ENCODE measurements at regions not wholly inside any gene's neighbourhood (a gene's known extent, or its start where the extent isn't known, plus 50 kb on each side); places are given as distances from the start of the nearest gene placed in this dataset.
A peak's percentile ranks its signal among the peaks of the same experiment; 100 is the strongest.
"Not testable (repeated sequence)": the region's sequence is repeated elsewhere in the genome, so short reads cannot be mapped to it uniquely, and the experiment has no call there.

GRCh38 chr12:73726881-73727280 lies 810.8 kb upstream of the ATXN7L3B start:
- DNase-seq: no peak

GRCh38 chr12:73731658-73732057 lies 806.0 kb upstream of the ATXN7L3B start:
- DNase-seq: no peak

- DNase-seq: no peak
Measured at GRCh38 chr12:73769337-73769736, 768.3 kb upstream of the ATXN7L3B start.

- DNase-seq: no peak
Measured at GRCh38 chr12:73798523-73798922, 739.1 kb upstream of the ATXN7L3B start.

- DNase-seq: no peak
Measured at GRCh38 chr12:73815072-73815645, 722.5 kb upstream of the ATXN7L3B start.

GRCh38 chr12:73817161-73817560 lies 720.5 kb upstream of the ATXN7L3B start:
- DNase-seq: no peak

- no peak for DNase-seq
Measured at GRCh38 chr12:73833746-73834145, 703.9 kb upstream of the ATXN7L3B start.

- no peak for DNase-seq
Measured at GRCh38 chr12:73841963-73842362, 695.7 kb upstream of the ATXN7L3B start.

GRCh38 chr12:73863546-73863945 lies 674.1 kb upstream of the ATXN7L3B start:
- DNase-seq: no peak

GRCh38 chr12:73867147-73867546 lies 670.5 kb upstream of the ATXN7L3B start:
- DNase-seq: no peak

GRCh38 chr12:73877291-73877690 lies 660.3 kb upstream of the ATXN7L3B start:
- DNase-seq: not testable (repeated sequence)

GRCh38 chr12:73892201-73892600 lies 645.4 kb upstream of the ATXN7L3B start:
- no peak for DNase-seq

GRCh38 chr12:73898645-73899044 lies 639.0 kb upstream of the ATXN7L3B start:
- DNase-seq: no peak

GRCh38 chr12:73902260-73902659 lies 635.4 kb upstream of the ATXN7L3B start:
- DNase-seq: no peak

GRCh38 chr12:73906757-73907156 lies 630.9 kb upstream of the ATXN7L3B start:
- DNase-seq: no peak

GRCh38 chr12:73935817-73936216 lies 601.8 kb upstream of the ATXN7L3B start:
- peak; percentile 29 for DNase-seq

GRCh38 chr12:73947326-73948026 lies 590.2 kb upstream of the ATXN7L3B start:
- no peak for DNase-seq

- no peak for DNase-seq
Measured at GRCh38 chr12:73950507-73950906, 587.1 kb upstream of the ATXN7L3B start.

- no peak for DNase-seq
Measured at GRCh38 chr12:73951956-73952703, 585.5 kb upstream of the ATXN7L3B start.

- DNase-seq: no peak
Measured at GRCh38 chr12:73964641-73965040, 573.0 kb upstream of the ATXN7L3B start.

GRCh38 chr12:73973486-73973885 lies 564.1 kb upstream of the ATXN7L3B start:
- DNase-seq: no peak

GRCh38 chr12:73984552-73984951 lies 553.1 kb upstream of the ATXN7L3B start:
- DNase-seq: no peak

- DNase-seq: no peak
Measured at GRCh38 chr12:73991138-73991537, 546.5 kb upstream of the ATXN7L3B start.

- DNase-seq: no peak
Measured at GRCh38 chr12:73998894-73999293, 538.7 kb upstream of the ATXN7L3B start.
